HUES48 (cell line): ENCODE measurements at regions not wholly inside any gene's neighbourhood (a gene's known extent, or its start where the extent isn't known, plus 50 kb on each side); places are given as distances from the start of the nearest gene placed in this dataset.
"Not testable (repeated sequence)": the region's sequence is repeated elsewhere in the genome, so short reads cannot be mapped to it uniquely, and the experiment has no call there.

Source experiments
- H3K27ac ChIP-seq: one replicate; pipeline ENCODE4 v1.7.0; 2013; ENCODE audit warnings: low read depth, low read length, inconsistent platforms
- H3K27me3 ChIP-seq: 2 replicates; pipeline ENCODE4 v1.6.1; 2013; ENCODE audit warnings: mild to moderate bottlenecking, low read length; ENCODE audit not compliant: control insufficient read depth, insufficient read depth
- H3K36me3 ChIP-seq: 2 replicates; pipeline ENCODE4 v1.6.1; 2013; ENCODE audit warnings: low read length; ENCODE audit not compliant: control insufficient read depth, insufficient read depth
- H3K4me1 ChIP-seq: 2 replicates; pipeline ENCODE4 v1.6.1; 2013; ENCODE audit warnings: mild to moderate bottlenecking, low read length; ENCODE audit not compliant: control insufficient read depth, insufficient read depth
- H3K4me3 ChIP-seq: 2 replicates; pipeline ENCODE4 v1.5.1; 2013; ENCODE audit warnings: mild to moderate bottlenecking, low read depth, low read length
- H3K9ac ChIP-seq: 2 replicates; pipeline ENCODE4 v1.6.1; 2013; ENCODE audit warnings: mild to moderate bottlenecking, low read depth, low read length, moderate library complexity
- H3K9me3 ChIP-seq: 2 replicates; pipeline ENCODE4 v1.6.1; 2013; ENCODE audit warnings: low read length; ENCODE audit not compliant: control insufficient read depth, insufficient read depth

DNA sequence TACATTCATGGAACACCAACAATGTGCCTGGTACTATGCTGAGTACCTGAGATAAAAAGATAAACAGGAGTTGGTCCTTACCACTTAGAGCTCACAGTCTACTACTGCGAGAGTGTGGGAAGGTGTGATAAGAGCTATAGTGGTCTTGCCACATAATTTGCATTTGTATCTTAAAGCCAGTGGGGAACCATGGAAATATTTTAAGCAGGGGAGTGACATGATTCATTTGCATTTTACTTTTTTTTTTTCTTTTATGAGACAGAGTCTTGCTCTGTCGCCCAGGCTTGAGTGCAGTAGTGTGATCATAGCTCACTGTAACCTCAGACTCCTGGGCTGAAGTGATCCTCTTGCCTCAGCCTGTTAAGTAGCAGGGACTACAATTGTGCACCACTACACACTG lies 53.6 kb downstream of the SRGAP2 start:
- H3K27ac ChIP-seq, H3K9me3 ChIP-seq, H3K9ac ChIP-seq, H3K27me3 ChIP-seq, H3K4me1 ChIP-seq, H3K36me3 ChIP-seq, H3K4me3 ChIP-seq: not testable (repeated sequence)

DNA sequence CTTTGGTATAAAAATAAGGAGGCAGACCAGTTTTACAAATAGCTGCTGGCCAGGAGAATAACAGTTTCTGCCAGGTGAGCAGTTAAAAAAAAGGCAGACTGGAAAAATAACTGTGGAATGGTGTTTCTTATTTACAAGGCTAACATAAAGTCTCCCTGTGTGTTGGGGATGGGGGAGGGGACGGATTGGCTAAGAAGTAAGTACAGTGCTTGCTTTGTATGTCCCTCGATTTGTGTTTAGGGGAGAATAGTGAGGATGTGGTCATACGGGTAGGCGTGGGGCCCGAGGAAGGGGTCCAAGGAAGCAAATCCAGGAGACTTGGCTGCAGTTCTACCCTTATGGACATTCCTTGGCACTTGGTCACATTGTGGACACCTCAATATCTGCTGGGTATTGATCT lies 58.1 kb downstream of the SRGAP2 start:
- not testable (repeated sequence) for H3K4me3 ChIP-seq, H3K4me1 ChIP-seq, H3K27ac ChIP-seq, H3K9ac ChIP-seq, H3K36me3 ChIP-seq, H3K9me3 ChIP-seq, H3K27me3 ChIP-seq

GRCh38 chr1:206262424-206262823 lies 59.1 kb downstream of the SRGAP2 start:
- H3K4me3 ChIP-seq, H3K36me3 ChIP-seq, H3K9ac ChIP-seq, H3K27me3 ChIP-seq, H3K9me3 ChIP-seq, H3K27ac ChIP-seq, H3K4me1 ChIP-seq: not testable (repeated sequence)

GRCh38 chr1:206264916-206265315 lies 61.6 kb downstream of the SRGAP2 start:
- H3K9me3 ChIP-seq, H3K27me3 ChIP-seq, H3K36me3 ChIP-seq, H3K4me1 ChIP-seq, H3K9ac ChIP-seq, H3K4me3 ChIP-seq, H3K27ac ChIP-seq: not testable (repeated sequence)

- not testable (repeated sequence) for H3K4me3 ChIP-seq, H3K9ac ChIP-seq, H3K9me3 ChIP-seq, H3K27me3 ChIP-seq, H3K36me3 ChIP-seq, H3K4me1 ChIP-seq, H3K27ac ChIP-seq
These were observed 67.8 kb downstream of the SRGAP2 start for GRCh38 chr1:206271153-206271552.

DNA sequence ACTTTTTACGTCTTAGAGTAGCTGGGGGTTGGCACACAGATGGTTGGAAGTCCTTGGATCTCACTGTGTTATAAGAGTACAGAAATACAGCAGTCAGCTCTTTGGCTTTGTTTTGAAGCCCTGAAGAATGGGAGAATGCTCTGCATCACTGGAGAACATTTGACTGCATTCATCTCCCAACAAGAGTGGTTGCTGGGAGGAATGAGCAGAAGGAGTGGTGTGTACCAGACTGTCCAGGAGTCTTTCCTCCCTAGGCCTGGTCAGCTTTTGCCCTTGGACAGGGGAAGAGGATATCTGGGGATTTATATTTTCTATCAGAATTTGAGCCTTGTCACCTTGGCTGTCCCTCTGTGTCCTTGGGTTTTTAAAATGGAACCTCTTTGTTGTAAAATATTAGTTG lies 69.8 kb downstream of the SRGAP2 start:
- not testable (repeated sequence) for H3K9ac ChIP-seq, H3K27me3 ChIP-seq, H3K4me1 ChIP-seq, H3K27ac ChIP-seq, H3K4me3 ChIP-seq, H3K36me3 ChIP-seq, H3K9me3 ChIP-seq

DNA sequence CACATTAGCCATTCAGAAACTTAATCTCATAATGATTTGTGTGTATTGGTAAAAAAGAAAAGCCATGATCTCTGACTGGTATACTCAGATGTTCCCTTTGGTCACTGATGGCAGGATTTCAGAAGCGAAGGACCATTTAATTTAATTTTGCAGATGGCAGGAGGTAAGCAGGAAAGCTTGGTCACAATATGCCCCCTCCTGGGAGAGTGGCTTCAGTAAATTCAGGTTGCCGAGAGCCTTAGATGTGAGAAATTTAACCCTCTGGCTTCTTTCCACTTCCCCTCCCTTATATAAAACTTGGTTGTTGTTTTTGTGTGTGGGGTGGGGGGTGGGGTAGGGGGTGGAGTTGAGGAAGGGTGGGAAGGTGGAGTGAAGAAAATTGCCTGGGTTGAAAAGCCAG lies 72.8 kb downstream of the SRGAP2 start:
- H3K9me3 ChIP-seq, H3K4me1 ChIP-seq, H3K36me3 ChIP-seq, H3K27me3 ChIP-seq, H3K27ac ChIP-seq, H3K4me3 ChIP-seq, H3K9ac ChIP-seq: not testable (repeated sequence)

- H3K27me3 ChIP-seq, H3K9ac ChIP-seq, H3K4me1 ChIP-seq, H3K9me3 ChIP-seq, H3K4me3 ChIP-seq, H3K27ac ChIP-seq, H3K36me3 ChIP-seq: not testable (repeated sequence)
These were observed 75.3 kb downstream of the SRGAP2 start for GRCh38 chr1:206278683-206279082.

- H3K36me3 ChIP-seq, H3K27me3 ChIP-seq, H3K4me1 ChIP-seq, H3K9me3 ChIP-seq, H3K4me3 ChIP-seq, H3K9ac ChIP-seq, H3K27ac ChIP-seq: not testable (repeated sequence)
These were observed 77.3 kb downstream of the SRGAP2 start for GRCh38 chr1:206280683-206281082.

GRCh38 chr1:206281912-206282654 lies 78.7 kb downstream of the SRGAP2 start:
- H3K9ac ChIP-seq, H3K27ac ChIP-seq, H3K27me3 ChIP-seq, H3K4me3 ChIP-seq, H3K4me1 ChIP-seq, H3K36me3 ChIP-seq, H3K9me3 ChIP-seq: not testable (repeated sequence)

DNA sequence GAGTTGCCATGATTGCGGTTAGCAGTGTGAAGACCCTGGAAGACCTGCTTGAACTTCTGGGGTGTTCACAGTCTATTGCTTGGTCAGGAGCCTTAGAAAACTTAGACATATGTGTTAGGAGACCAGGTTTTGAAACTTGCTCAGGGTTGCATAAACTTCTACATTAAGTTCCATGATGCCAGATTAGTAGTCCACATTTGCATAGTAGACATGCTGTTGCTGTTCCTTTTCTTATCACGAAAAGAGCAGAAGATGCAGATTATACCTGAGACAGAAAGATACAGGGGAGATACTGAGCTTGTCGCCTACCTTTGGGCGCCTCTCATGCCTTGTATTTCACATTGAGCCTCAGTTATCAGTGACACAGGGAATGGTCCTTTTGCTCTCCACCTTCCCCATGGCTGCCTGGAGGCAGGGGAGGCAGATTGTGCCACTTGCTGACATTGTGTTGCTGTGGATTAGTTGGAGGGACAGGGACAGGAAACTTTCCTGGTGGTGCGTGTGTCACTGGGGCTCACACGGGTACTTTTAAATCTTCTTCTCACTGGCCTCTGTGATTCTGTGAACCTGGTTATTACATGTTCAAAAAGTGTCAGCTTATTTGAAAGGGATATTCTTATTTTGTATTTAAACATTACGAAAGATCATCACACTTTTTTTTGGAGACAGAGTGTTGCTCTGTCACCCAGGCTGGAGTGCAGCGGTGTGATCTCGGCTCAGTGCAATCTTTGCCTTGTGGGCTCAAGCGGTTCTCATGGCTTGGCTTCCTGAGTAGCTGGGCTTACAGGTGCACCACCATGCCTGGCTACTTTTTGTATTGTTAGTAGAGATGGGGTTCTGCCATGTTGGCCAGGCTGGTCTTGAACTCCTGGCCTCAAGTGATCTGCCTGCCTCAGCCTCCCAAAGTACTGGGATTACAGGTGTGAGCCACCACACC lies 82.0 kb downstream of the SRGAP2 start:
- H3K27ac ChIP-seq, H3K36me3 ChIP-seq, H3K27me3 ChIP-seq, H3K9me3 ChIP-seq, H3K4me1 ChIP-seq, H3K4me3 ChIP-seq, H3K9ac ChIP-seq: not testable (repeated sequence)
